ENCODE measurements at regions not wholly inside any gene's neighbourhood (a gene's known extent, or its start where the extent isn't known, plus 50 kb on each side); places are given as distances from the start of the nearest gene placed in this dataset.

GRCh38 chr4:178264001-178264400 is 821.8 kb upstream of the AGA start:
- Histone ChIP-seq H3K36me3 (ENCODE audit: insufficient read depth) (no peaks in the 10 kb centered on the region), H3K9ac (no peak overlapping the region), H3K27ac (no peak overlapping the region), H3K4me2 (no peak overlapping the region), H3K4me1 (ENCODE audit: low read depth, poor library complexity, severe bottlenecking) (no peaks in the 10 kb centered on the region), H3K27me3 (ENCODE audit: insufficient read depth, low read depth) (no peaks in the 10 kb centered on the region), H2AFZ (ENCODE audit: low read depth) (no peak overlapping the region), H4K20me1 (ENCODE audit: insufficient read depth) (no peaks in the 10 kb centered on the region), H3K79me2 (ENCODE audit: insufficient read depth, low read depth) (no peaks in the 10 kb centered on the region), H3K4me3 (IDR thresholded peaks at IDR 0.05; ENCODE audit: insufficient read depth, low read depth, low read length) (no peak overlapping the region)
- TF ChIP-seq CTCF (conservative IDR thresholded peaks at IDR 0.05; ENCODE audit: low read depth, low read length): no peak

GRCh38 chr4:178271386-178271785 is 829.1 kb upstream of the AGA start:
- no peak overlapping the region for H2AFZ ChIP-seq (ENCODE audit: low read depth)
- no peak overlapping the region for H3K9ac ChIP-seq
- no peaks in the 10 kb centered on the region for H3K36me3 ChIP-seq (ENCODE audit: insufficient read depth)
- H3K27ac ChIP-seq: no peak overlapping the region
- TF ChIP-seq CTCF (conservative IDR thresholded peaks at IDR 0.05; ENCODE audit: low read depth, low read length): no peak
- no peaks in the 10 kb centered on the region for H3K4me1 ChIP-seq (ENCODE audit: low read depth, poor library complexity, severe bottlenecking)
- no peaks in the 10 kb centered on the region for H4K20me1 ChIP-seq (ENCODE audit: insufficient read depth)
- H3K4me2 ChIP-seq: no peak overlapping the region
- H3K79me2 ChIP-seq (ENCODE audit: insufficient read depth, low read depth): no peaks in the 10 kb centered on the region
- no peak overlapping the region for H3K4me3 ChIP-seq (IDR thresholded peaks at IDR 0.05; ENCODE audit: insufficient read depth, low read depth, low read length)
- H3K27me3 ChIP-seq (ENCODE audit: insufficient read depth, low read depth): no peaks in the 10 kb centered on the region

GRCh38 chr4:178273168-178273567 is 830.9 kb upstream of the AGA start:
- Histone ChIP-seq H3K79me2 (ENCODE audit: insufficient read depth, low read depth) (no peaks in the 10 kb centered on the region), H2AFZ (ENCODE audit: low read depth) (no peak overlapping the region), H4K20me1 (ENCODE audit: insufficient read depth) (no peaks in the 10 kb centered on the region), H3K4me1 (ENCODE audit: low read depth, poor library complexity, severe bottlenecking) (no peaks in the 10 kb centered on the region), H3K4me2 (no peak overlapping the region), H3K4me3 (IDR thresholded peaks at IDR 0.05; ENCODE audit: insufficient read depth, low read depth, low read length) (no peak overlapping the region), H3K9ac (no peak overlapping the region), H3K27ac (no peak overlapping the region), H3K27me3 (ENCODE audit: insufficient read depth, low read depth) (no peaks in the 10 kb centered on the region), H3K36me3 (ENCODE audit: insufficient read depth) (no peaks in the 10 kb centered on the region)
- TF ChIP-seq CTCF (conservative IDR thresholded peaks at IDR 0.05; ENCODE audit: low read depth, low read length): no peak

- Histone ChIP-seq H3K36me3 (ENCODE audit: insufficient read depth) (no peaks in the 10 kb centered on the region), H3K27ac (no peak overlapping the region), H2AFZ (ENCODE audit: low read depth) (no peak overlapping the region)
Measured at GRCh38 chr4:178275671-178276360, 833.6 kb upstream of the AGA start.

More at GRCh38 chr4:178275671-178276360, 833.6 kb upstream of the AGA start:
- Histone ChIP-seq H3K4me2 (no peak overlapping the region), H3K4me3 (IDR thresholded peaks at IDR 0.05; ENCODE audit: insufficient read depth, low read depth, low read length) (no peak overlapping the region), H3K27me3 (ENCODE audit: insufficient read depth, low read depth) (no peaks in the 10 kb centered on the region), H3K4me1 (ENCODE audit: low read depth, poor library complexity, severe bottlenecking) (no peaks in the 10 kb centered on the region), H4K20me1 (ENCODE audit: insufficient read depth) (no peaks in the 10 kb centered on the region), H3K79me2 (ENCODE audit: insufficient read depth, low read depth) (no peaks in the 10 kb centered on the region), H3K9ac (no peak overlapping the region)
- TF ChIP-seq CTCF (conservative IDR thresholded peaks at IDR 0.05; ENCODE audit: low read depth, low read length): peak; percentile 50

Measured in KMS-11 (cell line).